ENCODE measurements at regions not wholly inside any gene's neighbourhood (a gene's known extent, or its start where the extent isn't known, plus 50 kb on each side); places are given as distances from the start of the nearest gene placed in this dataset.

DNA sequence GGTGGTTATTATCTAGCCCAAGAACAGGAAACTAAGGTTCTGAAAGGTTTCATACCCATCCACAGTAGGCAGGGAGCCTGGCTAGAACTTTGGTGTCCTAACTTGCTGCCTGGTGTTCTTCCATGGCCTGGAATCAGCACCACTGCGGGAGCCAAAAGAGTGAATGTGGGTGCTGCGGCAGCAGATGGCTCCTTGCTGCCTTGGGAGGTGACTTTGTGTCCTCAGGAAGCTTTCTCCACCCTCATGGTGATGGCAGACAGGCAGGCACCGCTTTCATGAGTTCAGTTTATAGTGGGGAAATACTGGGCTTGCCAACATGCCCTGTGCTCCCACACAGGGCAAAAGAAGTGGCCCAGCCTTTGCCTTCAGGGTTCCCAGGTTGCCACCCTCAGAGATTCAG, 385.2 kb downstream of the BCL11A start:
- WGBS (ENCODE audit: insufficient coverage, insufficient replicate concordance, low lambda C conversion rate, missing lambda C conversion rate) = 48% methylated on average over 3 of the region's 3 CpGs

More for the DNA sequence above, 385.2 kb downstream of the BCL11A start:
- ChIA-PET RAD21 (ENCODE audit: unreplicated experiment) (no interaction called here), CTCF (no interaction called here), POLR2A (no interaction called here), SMC1A (ENCODE audit: uncharacterized antibody, unreplicated experiment) (no interaction called here)
- H3K27me3 ChIP-seq (replicated peaks in 1 of 2; ENCODE audit: control insufficient read depth in 2 of 2, insufficient read depth in 2 of 2, low read length in 1 of 2) = no peaks in the 10 kb centered on the region; a peak in 1 of 4 replicates
- no peak for DNase-seq (ENCODE audit: low read depth, low spot score)
- no peak overlapping the region for H3K27ac ChIP-seq (ENCODE audit: control insufficient read depth, insufficient read depth)
- in situ Hi-C loops (cut with MboI) (no loop called here), intact Hi-C loops (cut with micrococcal nuclease; ENCODE audit: unreplicated experiment) (no loop called here)
- H3K9me3 ChIP-seq (replicated peaks; ENCODE audit: control insufficient read depth, insufficient read depth, low read length) = no peaks in the 10 kb centered on the region
- H3K36me3 ChIP-seq (ENCODE audit: control insufficient read depth in 2 of 2, insufficient read depth in 2 of 2, low read length in 1 of 2) = no peaks in the 10 kb centered on the region
- H3K4me1 ChIP-seq (ENCODE audit: control insufficient read depth, insufficient read depth, low read length) = no peaks in the 10 kb centered on the region
- H3K9ac ChIP-seq (ENCODE audit: control insufficient read depth, insufficient read depth, low read length) = no peak overlapping the region
- H2AFZ ChIP-seq (ENCODE audit: control insufficient read depth, low read depth, low read length) = no peak overlapping the region
- H3K4me2 ChIP-seq (ENCODE audit: control insufficient read depth, insufficient read depth) = no peak overlapping the region
- ATAC-seq = no peak
- no TSS peak for BruUV-seq (replicated peaks)
- no peaks in the 10 kb centered on the region for H3K79me2 ChIP-seq (ENCODE audit: control insufficient read depth, insufficient read depth, low read length)
- FAIRE-seq = no peak
- TF ChIP-seq NBN (IDR thresholded peaks at IDR 0.05) = no peak
- no peak for TF ChIP-seq FOXK2 (IDR thresholded peaks at IDR 0.05)
- TF ChIP-seq PRDM15 (CRISPR knock-in tag; IDR thresholded peaks at IDR 0.05) = no peak
- TF ChIP-seq ZNF622 (IDR thresholded peaks at IDR 0.05) = no peak
- no peak for TF ChIP-seq ASH2L (IDR thresholded peaks at IDR 0.05; ENCODE audit: borderline replicate concordance, low read depth)
- no peak for TF ChIP-seq GABPA (IDR thresholded peaks at IDR 0.05; ENCODE audit: low read depth)
- TF ChIP-seq ZBTB4 (CRISPR knock-in tag; IDR thresholded peaks at IDR 0.05) = no peak
- no peak for TF ChIP-seq SRF (IDR thresholded peaks at IDR 0.05; ENCODE audit: low read depth in 2 of 2, low read length in 2 of 2)
- no peak for TF ChIP-seq RB1 (IDR thresholded peaks at IDR 0.05; ENCODE audit: borderline replicate concordance)
- TF ChIP-seq NFYA (IDR thresholded peaks at IDR 0.05; ENCODE audit: borderline replicate concordance, low read depth, low read length) = no peak
- TF ChIP-seq NFIC (IDR thresholded peaks at IDR 0.05; ENCODE audit: low read depth, low read length) = no peak
- no peak overlapping the region for H3K4me3 ChIP-seq
- H4K20me1 ChIP-seq (ENCODE audit: control insufficient read depth, insufficient read depth) = no peaks in the 10 kb centered on the region

Measured in GM12878 (cell line).